ENCODE measurements at regions not wholly inside any gene's neighbourhood (a gene's known extent, or its start where the extent isn't known, plus 50 kb on each side); places are given as distances from the start of the nearest gene placed in this dataset.

GRCh38 chr1:60573121-60573520, 499.6 kb upstream of the C1orf87 start:
- Histone ChIP-seq H3K4me3 (no peak overlapping the region), H3K9me3 (no peaks in the 10 kb centered on the region), H3K27me3 (no peaks in the 10 kb centered on the region), H3K27ac (peak overlapping the region; percentile 58 to 77), H3K4me1 (peaks cover 3 to 22% of the 10 kb centered on the region in 2 donors), H3K36me3 (no peaks in the 10 kb centered on the region)
- intact Hi-C loops (cut with DNase I), result loop anchor here (2.0 kb wide), 1 partner anchor 68 kb away; no protein-coding TSS in a partner anchor
- no peak for DNase-seq (ENCODE audit: low spot score in 2 of 2)
- TF ChIP-seq CTCF (IDR thresholded peaks at IDR 0.05), result no peak

- Histone ChIP-seq H3K27me3 (no peaks in the 10 kb centered on the region), H3K4me1 (peaks cover 3 to 22% of the 10 kb centered on the region in 2 donors), H3K9me3 (no peaks in the 10 kb centered on the region), H3K36me3 (no peaks in the 10 kb centered on the region), H3K27ac (peak overlapping the region; percentile 56 to 77), H3K4me3 (no peak overlapping the region)
- intact Hi-C loops (cut with DNase I), result loop anchor here (2.0 kb wide), 1 partner anchor 68 kb away; no protein-coding TSS in a partner anchor
- no peak for DNase-seq (ENCODE audit: low spot score in 2 of 2)
- no peak for TF ChIP-seq CTCF (IDR thresholded peaks at IDR 0.05)
Observed at GRCh38 chr1:60572378-60572777, 498.8 kb upstream of the C1orf87 start.

GRCh38 chr1:60571811-60572210, 498.2 kb upstream of the C1orf87 start:
- no peak for TF ChIP-seq CTCF (IDR thresholded peaks at IDR 0.05)
- intact Hi-C loops (cut with DNase I), result loop anchor here (2.0 kb wide), 1 partner anchor 67 kb away; no protein-coding TSS in a partner anchor
- no peaks in the 10 kb centered on the region for H3K27me3 ChIP-seq
- H3K36me3 ChIP-seq, result no peaks in the 10 kb centered on the region
- H3K4me1 ChIP-seq, result peaks cover 3 to 22% of the 10 kb centered on the region in 2 donors
- DNase-seq (ENCODE audit: low spot score in 2 of 2), result no peak
- H3K9me3 ChIP-seq, result no peaks in the 10 kb centered on the region
- no peak overlapping the region for H3K4me3 ChIP-seq
- H3K27ac ChIP-seq, result peak overlapping the region in 1 of 2 donors; percentile 77

- no peaks in the 10 kb centered on the region for H3K9me3 ChIP-seq
- intact Hi-C loops (cut with DNase I), result loop anchor here (10.0 kb wide), 1 partner anchor 476 kb away; no protein-coding TSS in a partner anchor
- H3K4me1 ChIP-seq, result peaks cover 7 to 24% of the 10 kb centered on the region in 2 donors
- H3K4me3 ChIP-seq, result no peak overlapping the region
- no peaks in the 10 kb centered on the region for H3K36me3 ChIP-seq
- H3K27me3 ChIP-seq, result no peaks in the 10 kb centered on the region
- TF ChIP-seq CTCF (IDR thresholded peaks at IDR 0.05), result no peak
- DNase-seq (ENCODE audit: low spot score in 2 of 2), result no peak
- H3K27ac ChIP-seq, result no peak overlapping the region
Observed at GRCh38 chr1:60569189-60569588, 495.6 kb upstream of the C1orf87 start.

- H3K4me3 ChIP-seq, result no peak overlapping the region
- H3K9me3 ChIP-seq, result no peaks in the 10 kb centered on the region
- intact Hi-C loops (cut with DNase I), result loop anchor here (10.0 kb wide), 1 partner anchor 478 kb away; no protein-coding TSS in a partner anchor
- DNase-seq (ENCODE audit: low spot score in 2 of 2), result no peak
- TF ChIP-seq CTCF (IDR thresholded peaks at IDR 0.05), result no peak
- H3K4me1 ChIP-seq, result peaks cover 5 to 18% of the 10 kb centered on the region in 2 donors
- no peaks in the 10 kb centered on the region for H3K27me3 ChIP-seq
- peak overlapping the region in 1 of 2 donors; percentile 50 for H3K27ac ChIP-seq
- H3K36me3 ChIP-seq, result no peaks in the 10 kb centered on the region
Observed at GRCh38 chr1:60567256-60567655, 493.7 kb upstream of the C1orf87 start.
